ENCODE measurements at regions not wholly inside any gene's neighbourhood (a gene's known extent, or its start where the extent isn't known, plus 50 kb on each side); places are given as distances from the start of the nearest gene placed in this dataset.

GRCh38 chr7:16051561-16052255 lies 365.2 kb upstream of the MEOX2 start:
- Histone ChIP-seq H3K27me3 (no peaks in the 10 kb centered on the region), H3K4me2 (no peak overlapping the region), H3K27ac (no peak overlapping the region), H4K20me1 (no peaks in the 10 kb centered on the region), H3K4me3 (no peak overlapping the region), H3K9ac (no peak overlapping the region), H3K9me3 (no peaks in the 10 kb centered on the region), H3K4me1 (peaks cover 6% of the 10 kb centered on the region), H3K36me3 (no peaks in the 10 kb centered on the region)
- no peak for TF ChIP-seq Cebpa-rat (IDR thresholded peaks at IDR 0.05)

- Histone ChIP-seq H3K9ac (no peak overlapping the region), H3K9me3 (no peaks in the 10 kb centered on the region), H3K4me2 (no peak overlapping the region), H3K27me3 (no peaks in the 10 kb centered on the region), H4K20me1 (no peaks in the 10 kb centered on the region), H3K36me3 (no peaks in the 10 kb centered on the region), H3K4me1 (no peaks in the 10 kb centered on the region), H3K27ac (no peak overlapping the region), H3K4me3 (no peak overlapping the region)
- no peak for TF ChIP-seq Cebpa-rat (IDR thresholded peaks at IDR 0.05)
Measured at GRCh38 chr7:16046041-16046440, 359.6 kb upstream of the MEOX2 start.

GRCh38 chr7:16045296-16045695 lies 358.8 kb upstream of the MEOX2 start:
- Histone ChIP-seq H3K36me3 (no peaks in the 10 kb centered on the region), H3K27me3 (no peaks in the 10 kb centered on the region), H4K20me1 (no peaks in the 10 kb centered on the region), H3K4me2 (no peak overlapping the region), H3K4me1 (no peaks in the 10 kb centered on the region), H3K9ac (no peak overlapping the region), H3K27ac (no peak overlapping the region), H3K4me3 (no peak overlapping the region), H3K9me3 (no peaks in the 10 kb centered on the region)
- TF ChIP-seq Cebpa-rat (IDR thresholded peaks at IDR 0.05) = no peak

- Histone ChIP-seq H3K27me3 (no peaks in the 10 kb centered on the region), H3K4me2 (no peak overlapping the region), H3K9ac (no peak overlapping the region), H3K27ac (no peak overlapping the region), H3K4me1 (no peaks in the 10 kb centered on the region), H3K9me3 (no peaks in the 10 kb centered on the region), H3K36me3 (no peaks in the 10 kb centered on the region), H4K20me1 (no peaks in the 10 kb centered on the region), H3K4me3 (no peak overlapping the region)
- no peak for TF ChIP-seq Cebpa-rat (IDR thresholded peaks at IDR 0.05)
Measured at GRCh38 chr7:16044645-16045044, 358.2 kb upstream of the MEOX2 start.

- no peaks in the 10 kb centered on the region for H4K20me1 ChIP-seq
- H3K9me3 ChIP-seq = no peaks in the 10 kb centered on the region
- H3K27ac ChIP-seq = no peak overlapping the region
- H3K27me3 ChIP-seq = no peaks in the 10 kb centered on the region
- H3K4me2 ChIP-seq = no peak overlapping the region
- no peaks in the 10 kb centered on the region for H3K36me3 ChIP-seq
- H3K4me1 ChIP-seq = no peaks in the 10 kb centered on the region
- no peak overlapping the region for H3K9ac ChIP-seq
- H3K4me3 ChIP-seq = no peak overlapping the region
- TF ChIP-seq Cebpa-rat (IDR thresholded peaks at IDR 0.05) = no peak
Measured at GRCh38 chr7:16040346-16040745, 353.9 kb upstream of the MEOX2 start.

GRCh38 chr7:16038906-16039305 lies 352.4 kb upstream of the MEOX2 start:
- no peaks in the 10 kb centered on the region for H4K20me1 ChIP-seq
- H3K9ac ChIP-seq = no peak overlapping the region
- no peak overlapping the region for H3K27ac ChIP-seq
- no peak for TF ChIP-seq Cebpa-rat (IDR thresholded peaks at IDR 0.05)
- H3K4me2 ChIP-seq = no peak overlapping the region
- no peaks in the 10 kb centered on the region for H3K27me3 ChIP-seq
- no peaks in the 10 kb centered on the region for H3K9me3 ChIP-seq
- no peaks in the 10 kb centered on the region for H3K36me3 ChIP-seq
- H3K4me1 ChIP-seq = no peaks in the 10 kb centered on the region
- H3K4me3 ChIP-seq = no peak overlapping the region

- no peak for TF ChIP-seq Cebpa-rat (IDR thresholded peaks at IDR 0.05)
- Histone ChIP-seq H3K27me3 (no peaks in the 10 kb centered on the region), H3K4me3 (no peak overlapping the region), H3K9ac (no peak overlapping the region), H3K4me1 (no peaks in the 10 kb centered on the region), H4K20me1 (no peaks in the 10 kb centered on the region), H3K4me2 (no peak overlapping the region), H3K9me3 (no peaks in the 10 kb centered on the region), H3K36me3 (no peaks in the 10 kb centered on the region), H3K27ac (no peak overlapping the region)
Measured at GRCh38 chr7:16035392-16035791, 348.9 kb upstream of the MEOX2 start.

GRCh38 chr7:16034866-16035265 lies 348.4 kb upstream of the MEOX2 start:
- H3K9ac ChIP-seq = no peak overlapping the region
- no peaks in the 10 kb centered on the region for H3K27me3 ChIP-seq
- H3K4me2 ChIP-seq = no peak overlapping the region
- no peaks in the 10 kb centered on the region for H3K4me1 ChIP-seq
- H3K27ac ChIP-seq = no peak overlapping the region
- H3K4me3 ChIP-seq = no peak overlapping the region
- TF ChIP-seq Cebpa-rat (IDR thresholded peaks at IDR 0.05) = no peak
- no peaks in the 10 kb centered on the region for H3K36me3 ChIP-seq
- H3K9me3 ChIP-seq = no peaks in the 10 kb centered on the region
- no peaks in the 10 kb centered on the region for H4K20me1 ChIP-seq

GRCh38 chr7:16034353-16034752 lies 347.9 kb upstream of the MEOX2 start:
- no peak overlapping the region for H3K4me2 ChIP-seq
- H4K20me1 ChIP-seq = no peaks in the 10 kb centered on the region
- H3K9me3 ChIP-seq = no peaks in the 10 kb centered on the region
- H3K9ac ChIP-seq = no peak overlapping the region
- no peak overlapping the region for H3K27ac ChIP-seq
- no peaks in the 10 kb centered on the region for H3K27me3 ChIP-seq
- no peak overlapping the region for H3K4me3 ChIP-seq
- no peaks in the 10 kb centered on the region for H3K4me1 ChIP-seq
- H3K36me3 ChIP-seq = no peaks in the 10 kb centered on the region
- TF ChIP-seq Cebpa-rat (IDR thresholded peaks at IDR 0.05) = no peak

GRCh38 chr7:16033233-16033632 lies 346.8 kb upstream of the MEOX2 start:
- no peak overlapping the region for H3K9ac ChIP-seq
- no peak overlapping the region for H3K4me2 ChIP-seq
- no peaks in the 10 kb centered on the region for H3K27me3 ChIP-seq
- no peaks in the 10 kb centered on the region for H3K9me3 ChIP-seq
- no peaks in the 10 kb centered on the region for H4K20me1 ChIP-seq
- no peaks in the 10 kb centered on the region for H3K36me3 ChIP-seq
- no peak overlapping the region for H3K4me3 ChIP-seq
- H3K27ac ChIP-seq = no peak overlapping the region
- no peaks in the 10 kb centered on the region for H3K4me1 ChIP-seq
- no peak for TF ChIP-seq Cebpa-rat (IDR thresholded peaks at IDR 0.05)

- H3K36me3 ChIP-seq = no peaks in the 10 kb centered on the region
- no peak overlapping the region for H3K4me2 ChIP-seq
- H3K4me1 ChIP-seq = no peaks in the 10 kb centered on the region
- no peaks in the 10 kb centered on the region for H4K20me1 ChIP-seq
- TF ChIP-seq Cebpa-rat (IDR thresholded peaks at IDR 0.05) = no peak
- no peaks in the 10 kb centered on the region for H3K27me3 ChIP-seq
- no peak overlapping the region for H3K4me3 ChIP-seq
- H3K9me3 ChIP-seq = no peaks in the 10 kb centered on the region
- H3K27ac ChIP-seq = no peak overlapping the region
- H3K9ac ChIP-seq = no peak overlapping the region
Measured at GRCh38 chr7:16028636-16029035, 342.2 kb upstream of the MEOX2 start.
